ENCODE measurements at regions not wholly inside any gene's neighbourhood (a gene's known extent, or its start where the extent isn't known, plus 50 kb on each side); places are given as distances from the start of the nearest gene placed in this dataset.
A peak's percentile ranks its signal among the peaks of the same experiment; 100 is the strongest.

- no peaks in the 10 kb centered on the region for H3K27me3 ChIP-seq
- peak overlapping the region in 1 of 4 donors; percentile 6 for H3K27ac ChIP-seq
- TF ChIP-seq, protein P1, sequence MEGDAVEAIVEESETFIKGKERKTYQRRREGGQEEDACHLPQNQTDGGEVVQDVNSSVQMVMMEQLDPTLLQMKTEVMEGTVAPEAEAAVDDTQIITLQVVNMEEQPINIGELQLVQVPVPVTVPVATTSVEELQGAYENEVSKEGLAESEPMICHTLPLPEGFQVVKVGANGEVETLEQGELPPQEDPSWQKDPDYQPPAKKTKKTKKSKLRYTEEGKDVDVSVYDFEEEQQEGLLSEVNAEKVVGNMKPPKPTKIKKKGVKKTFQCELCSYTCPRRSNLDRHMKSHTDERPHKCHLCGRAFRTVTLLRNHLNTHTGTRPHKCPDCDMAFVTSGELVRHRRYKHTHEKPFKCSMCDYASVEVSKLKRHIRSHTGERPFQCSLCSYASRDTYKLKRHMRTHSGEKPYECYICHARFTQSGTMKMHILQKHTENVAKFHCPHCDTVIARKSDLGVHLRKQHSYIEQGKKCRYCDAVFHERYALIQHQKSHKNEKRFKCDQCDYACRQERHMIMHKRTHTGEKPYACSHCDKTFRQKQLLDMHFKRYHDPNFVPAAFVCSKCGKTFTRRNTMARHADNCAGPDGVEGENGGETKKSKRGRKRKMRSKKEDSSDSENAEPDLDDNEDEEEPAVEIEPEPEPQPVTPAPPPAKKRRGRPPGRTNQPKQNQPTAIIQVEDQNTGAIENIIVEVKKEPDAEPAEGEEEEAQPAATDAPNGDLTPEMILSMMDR (IDR thresholded peaks at IDR 0.05), result no peak
- TF ChIP-seq POLR2A (IDR thresholded peaks at IDR 0.05), result no peak
- no peak for TF ChIP-seq POLR2AphosphoS5 (IDR thresholded peaks at IDR 0.05)
- no peak for TF ChIP-seq EP300 (IDR thresholded peaks at IDR 0.05; ENCODE audit: low read depth)
- DNase-seq, result no peak
- no peaks in the 10 kb centered on the region for H3K9me3 ChIP-seq
- intact Hi-C loops (cut with DNase I; ENCODE audit: low total_unique reads) (no loop called here), in situ Hi-C loops (cut with MboI; ENCODE audit: low pct_ligation_motif_present in 1 of 4, low pct_unique_long_range_greater_than_20kb in 1 of 4, low sequenced_read_pairs in 3 of 4) (no loop called here)
- H3K4me3 ChIP-seq, result peak overlapping the region in 1 of 4 donors; percentile 13
- H3K4me1 ChIP-seq, result peaks cover 11 to 37% (median 16%) of the 10 kb centered on the region in 4 donors
- 80% methylated on average over 34 of the region's 35 CpGs; no CpG with 5 or more reads in 1 of the 2 donors for WGBS, 2 donors (ENCODE audit: low coverage in 1 of 2)
- no peaks in the 10 kb centered on the region for H3K36me3 ChIP-seq
Observed at GRCh38 chr15:99446565-99447496, 119.0 kb upstream of the MEF2A start.

GRCh38 chr15:99447497-99448371 is 118.0 kb upstream of the MEF2A start:
- no peak for DNase-seq
- intact Hi-C loops (cut with DNase I; ENCODE audit: low total_unique reads) (no loop called here), in situ Hi-C loops (cut with MboI; ENCODE audit: low pct_ligation_motif_present in 1 of 4, low pct_unique_long_range_greater_than_20kb in 1 of 4, low sequenced_read_pairs in 3 of 4) (no loop called here)
- peaks cover 4 to 36% (median 7%) of the 10 kb centered on the region in 4 donors for H3K4me1 ChIP-seq
- H3K36me3 ChIP-seq, result no peaks in the 10 kb centered on the region
- H3K4me3 ChIP-seq, result peak overlapping the region in 1 of 4 donors; percentile 13
- WGBS, 2 donors (ENCODE audit: low coverage in 1 of 2), result 58 to 80% methylated on average over 1 to 28 of the region's 28 CpGs
- TF ChIP-seq, protein P1 (IDR thresholded peaks at IDR 0.05), result no peak
- TF ChIP-seq POLR2AphosphoS5 (IDR thresholded peaks at IDR 0.05) (no peak), POLR2A (IDR thresholded peaks at IDR 0.05) (no peak), EP300 (IDR thresholded peaks at IDR 0.05; ENCODE audit: low read depth) (no peak)
- no peaks in the 10 kb centered on the region for H3K9me3 ChIP-seq
- H3K27me3 ChIP-seq, result no peaks in the 10 kb centered on the region
- peak overlapping the region in 1 of 4 donors; percentile 6 for H3K27ac ChIP-seq

DNA sequence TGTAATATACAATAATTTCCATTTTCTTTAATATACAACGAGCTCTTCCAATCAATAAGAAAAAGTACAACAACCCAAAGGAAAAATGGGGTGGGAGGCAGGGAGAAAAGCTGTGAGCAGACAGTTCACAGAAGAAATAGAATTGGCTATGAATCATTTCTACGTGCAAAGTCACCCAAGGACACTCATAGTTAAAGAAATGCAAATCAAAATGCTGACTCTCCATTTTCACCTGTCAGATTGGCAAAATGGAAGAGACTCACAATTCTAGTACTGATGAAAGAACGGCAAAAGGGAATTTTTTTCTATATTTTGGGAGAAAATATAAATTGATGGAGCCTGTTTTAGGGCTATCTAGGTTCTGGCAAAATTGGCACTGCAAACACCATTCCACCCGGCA is 116.3 kb upstream of the MEF2A start:
- in situ Hi-C loops (cut with MboI; ENCODE audit: low pct_ligation_motif_present in 1 of 4, low pct_unique_long_range_greater_than_20kb in 1 of 4, low sequenced_read_pairs in 3 of 4) (no loop called here), intact Hi-C loops (cut with DNase I; ENCODE audit: low total_unique reads) (no loop called here)
- TF ChIP-seq EP300 (IDR thresholded peaks at IDR 0.05; ENCODE audit: low read depth), result no peak
- TF ChIP-seq POLR2A (IDR thresholded peaks at IDR 0.05), result no peak
- no peak for TF ChIP-seq POLR2AphosphoS5 (IDR thresholded peaks at IDR 0.05)
- TF ChIP-seq, protein P1 (IDR thresholded peaks at IDR 0.05), result no peak
- peaks cover 0 to 41% (median 6%) of the 10 kb centered on the region in 4 donors for H3K4me1 ChIP-seq
- H3K36me3 ChIP-seq, result no peaks in the 10 kb centered on the region
- no peaks in the 10 kb centered on the region for H3K27me3 ChIP-seq
- 73 to 84% methylated on average over 2 to 4 of the region's 4 CpGs for WGBS, 2 donors (ENCODE audit: low coverage in 1 of 2)
- H3K9me3 ChIP-seq, result no peaks in the 10 kb centered on the region
- DNase-seq, result no peak
- no peak overlapping the region for H3K27ac ChIP-seq
- no peak overlapping the region for H3K4me3 ChIP-seq

DNA sequence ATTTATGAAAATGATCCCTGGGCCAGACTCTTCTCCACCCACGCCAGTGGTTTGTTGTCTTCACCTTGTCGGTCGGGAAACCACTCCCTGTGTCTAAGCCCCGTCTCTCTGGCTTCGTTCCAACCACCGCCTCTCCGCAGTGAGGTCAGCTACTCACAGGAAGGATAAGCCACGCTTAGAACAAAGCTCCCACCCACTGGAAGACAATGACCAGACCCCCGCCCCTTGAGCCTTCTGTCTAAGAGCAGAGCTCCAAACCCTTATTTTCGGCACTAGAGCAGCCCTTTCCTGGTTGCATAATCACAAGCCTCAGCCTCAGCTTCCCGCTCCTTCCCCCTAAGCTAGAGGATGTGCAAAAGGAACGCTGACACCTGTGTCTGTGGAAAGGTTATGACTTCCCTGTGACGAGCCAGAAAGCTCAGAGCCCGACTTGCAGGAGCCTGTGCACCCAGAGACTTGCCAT is 114.9 kb upstream of the MEF2A start:
- peak overlapping the region in 3 of 4 donors; percentile 6 to 14 (median 6) for H3K27ac ChIP-seq
- H3K4me3 ChIP-seq, result peak overlapping the region in 1 of 4 donors; percentile 4
- DNase-seq, result peak; percentile 79
- H3K4me1 ChIP-seq, result peaks cover 0 to 44% (median 10%) of the 10 kb centered on the region in 4 donors
- no peaks in the 10 kb centered on the region for H3K27me3 ChIP-seq
- in situ Hi-C loops (cut with MboI; ENCODE audit: low pct_ligation_motif_present in 1 of 4, low pct_unique_long_range_greater_than_20kb in 1 of 4, low sequenced_read_pairs in 3 of 4), result no loop called here
- 41% methylated on average over 14 of the region's 14 CpGs; no CpG with 5 or more reads in 1 of the 2 donors for WGBS, 2 donors (ENCODE audit: low coverage in 1 of 2)
- H3K9me3 ChIP-seq, result no peaks in the 10 kb centered on the region
- H3K36me3 ChIP-seq, result no peaks in the 10 kb centered on the region
- intact Hi-C loops (cut with DNase I; ENCODE audit: low total_unique reads), result no loop called here
- TF ChIP-seq EP300 (IDR thresholded peaks at IDR 0.05; ENCODE audit: low read depth), result no peak
- TF ChIP-seq, protein P1 (IDR thresholded peaks at IDR 0.05), result no peak
- no peak for TF ChIP-seq POLR2A (IDR thresholded peaks at IDR 0.05)
- TF ChIP-seq POLR2AphosphoS5 (IDR thresholded peaks at IDR 0.05), result no peak

Measured in transverse colon (tissue), 4 donors.